Smooth muscle cell (in vitro differentiated cells): ENCODE measurements at regions not wholly inside any gene's neighbourhood (a gene's known extent, or its start where the extent isn't known, plus 50 kb on each side); places are given as distances from the start of the nearest gene placed in this dataset.

Experiments
- DNase-seq: peaks from one replicate; lab custom pipeline; 2025; ENCODE audit not compliant: unreplicated experiment; lab: John Stamatoyannopoulos, UW
- H2AFZ ChIP-seq: fragments of 200-600 bp; sonication (generic); 2 replicates; pipeline ENCODE4 v1.6.0; 2016; ENCODE audit warnings: antibody characterized with exemption, low read depth, mild to moderate bottlenecking
- H3F3A ChIP-seq: fragments of 200-600 bp; sonication (generic); 2 replicates; pipeline ENCODE4 v1.6.0; 2017; ENCODE audit warnings: antibody characterized with exemption, low read depth
- H3K27ac ChIP-seq: fragments of 200-600 bp; sonication (generic); 2 replicates; pipeline ENCODE4 v1.5.1; 2016; ENCODE audit warnings: low read depth, mild to moderate bottlenecking
- H3K27me3 ChIP-seq: fragments of 200-600 bp; sonication (generic); 2 replicates; pipeline ENCODE4 v1.6.1; 2016; ENCODE audit warnings: low read depth, mild to moderate bottlenecking
- H3K36me3 ChIP-seq: fragments of 200-600 bp; sonication (generic); 2 replicates; pipeline ENCODE4 v1.5.1; 2016; ENCODE audit warnings: low read depth
- H3K4me1 ChIP-seq: fragments of 200-600 bp; sonication (generic); 2 replicates; pipeline ENCODE4 v1.5.1; 2016; ENCODE audit warnings: low read depth
- H3K4me2 ChIP-seq: fragments of 200-600 bp; sonication (generic); 2 replicates; pipeline ENCODE4 v1.6.0; 2016; ENCODE audit warnings: mild to moderate bottlenecking
- H3K4me3 ChIP-seq: fragments of 200-600 bp; sonication (generic); 2 replicates; pipeline ENCODE4 v1.5.1; 2016; ENCODE audit warnings: mild to moderate bottlenecking
- H3K79me2 ChIP-seq: fragments of 200-600 bp; sonication (generic); 2 replicates; pipeline ENCODE4 v1.6.0; 2016; ENCODE audit warnings: low read depth, mild to moderate bottlenecking
- H3K9ac ChIP-seq: fragments of 200-600 bp; sonication (generic); 2 replicates; pipeline ENCODE4 v1.6.0; 2016; ENCODE audit warnings: low read depth
- H3K9me3 ChIP-seq: fragments of 200-600 bp; sonication (generic); replicated peaks from 2 replicates; pipeline ENCODE4 v1.5.1; 2016; ENCODE audit warnings: low read depth
- H4K20me1 ChIP-seq: fragments of 200-600 bp; sonication (generic); 2 replicates; pipeline ENCODE4 v1.6.0; 2016; ENCODE audit warnings: low read depth
- CTCF ChIP-seq: fragments of 200-600 bp; sonication (generic); IDR thresholded peaks from 2 replicates; pipeline ENCODE4 v1.5.1; 2017; ENCODE audit warnings: borderline replicate concordance, mild to moderate bottlenecking, antibody characterized with exemption; ENCODE audit not compliant: insufficient read depth, poor library complexity, severe bottlenecking
- WGBS: methylation state at CpG from one replicate; pipeline ENCODE4 v1.1.7; 2016; ENCODE audit warnings: low lambda C conversion rate; 5-methylcytosine and 5-hydroxymethylcytosine counted together

- no peak for DNase-seq
- Histone ChIP-seq H3K79me2 (no peaks in the 10 kb centered on the region), H3K27ac (no peak overlapping the region), H2AFZ (no peak overlapping the region), H3F3A (no peaks in the 10 kb centered on the region), H3K4me1 (no peaks in the 10 kb centered on the region), H4K20me1 (no peaks in the 10 kb centered on the region), H3K27me3 (no peaks in the 10 kb centered on the region), H3K9ac (no peak overlapping the region), H3K4me2 (no peak overlapping the region), H3K9me3 (no peaks in the 10 kb centered on the region), H3K4me3 (no peak overlapping the region), H3K36me3 (no peaks in the 10 kb centered on the region)
- WGBS = 49% methylated on average over 6 of the region's 6 CpGs
- TF ChIP-seq CTCF = no peak
Observed at GRCh38 chr20:4490606-4491280, 195.5 kb upstream of the PRNP start.

- Histone ChIP-seq H3F3A (no peaks in the 10 kb centered on the region), H3K27me3 (no peaks in the 10 kb centered on the region), H3K4me2 (no peak overlapping the region), H3K36me3 (no peaks in the 10 kb centered on the region), H2AFZ (no peak overlapping the region), H3K4me3 (no peak overlapping the region), H3K9ac (no peak overlapping the region), H3K79me2 (no peaks in the 10 kb centered on the region), H4K20me1 (no peaks in the 10 kb centered on the region), H3K27ac (no peak overlapping the region), H3K4me1 (no peaks in the 10 kb centered on the region), H3K9me3 (no peaks in the 10 kb centered on the region)
- WGBS = 98% methylated on average over 3 of the region's 3 CpGs
- no peak for TF ChIP-seq CTCF
- DNase-seq = no peak
Observed at GRCh38 chr20:4490045-4490444, 196.2 kb upstream of the PRNP start.

GRCh38 chr20:4488407-4489339 is 197.6 kb upstream of the PRNP start:
- 65% methylated on average over 9 of the region's 9 CpGs for WGBS
- Histone ChIP-seq H3K4me2 (no peak overlapping the region), H4K20me1 (no peaks in the 10 kb centered on the region), H3K4me1 (no peaks in the 10 kb centered on the region), H3K36me3 (no peaks in the 10 kb centered on the region), H3K27me3 (no peaks in the 10 kb centered on the region), H3F3A (no peaks in the 10 kb centered on the region), H3K9me3 (no peaks in the 10 kb centered on the region), H3K9ac (no peak overlapping the region), H3K79me2 (no peaks in the 10 kb centered on the region), H3K27ac (no peak overlapping the region), H2AFZ (no peak overlapping the region), H3K4me3 (no peak overlapping the region)
- no peak for TF ChIP-seq CTCF
- no peak for DNase-seq
